Tibial nerve (tissue), 4 donors: ENCODE measurements at regions not wholly inside any gene's neighbourhood (a gene's known extent, or its start where the extent isn't known, plus 50 kb on each side); places are given as distances from the start of the nearest gene placed in this dataset.

ENCODE experiments used
- DNase-seq, 2 donors: peaks; one replicate each; pipeline ENCODE4 v3.0.0-alpha.2; 2019; ENCODE audit warnings: low spot score in 2 of 2
- H3K27ac ChIP-seq, 4 donors: fragments of 200-600 bp; sonication (generic) in 3 of 4; one replicate each; pipeline ENCODE4 v1.5.1; 2017 to 2019; ENCODE audit warnings: mild to moderate bottlenecking in 1 of 4
- H3K27me3 ChIP-seq, 2 donors: fragments of 200-600 bp; sonication (generic) in 1 of 2; one replicate each; pipeline versions ENCODE4 v1.5.1 to v1.6.0; 2017 to 2019
- H3K36me3 ChIP-seq, 3 donors: fragments of 200-600 bp; sonication (generic); one replicate each; pipeline ENCODE4 v1.5.1; 2018 to 2019
- H3K4me1 ChIP-seq, 4 donors: fragments of 200-600 bp; sonication (generic) in 3 of 4; one replicate each; pipeline ENCODE4 v1.5.1; 2017 to 2019
- H3K4me3 ChIP-seq, 4 donors: fragments of 200-600 bp; sonication (generic) in 3 of 4; one replicate each; pipeline ENCODE4 v1.5.1; 2017 to 2019; ENCODE audit warnings: mild to moderate bottlenecking in 1 of 4, moderate library complexity in 1 of 4
- H3K9me3 ChIP-seq, 4 donors: fragments of 200-600 bp; sonication (generic) in 3 of 4; one replicate each; pipeline ENCODE4 v1.5.1; 2017 to 2019
- EP300 ChIP-seq, 2 donors: sonication (generic); formaldehyde crosslinking; IDR thresholded peaks; one replicate each; pipeline ENCODE4 v1.6.1; 2017; ENCODE audit warnings: antibody characterized with exemption in 2 of 2, mild to moderate bottlenecking in 1 of 2
- POLR2A ChIP-seq, 2 donors: fragments of 450-650 bp; IDR thresholded peaks; one replicate each; pipeline ENCODE4 v1.6.1; 2017; ENCODE audit warnings: antibody characterized with exemption in 2 of 2, mild to moderate bottlenecking in 2 of 2, moderate library complexity in 2 of 2
- WGBS, 2 donors: methylation state at CpG; one replicate each; pipeline ENCODE4 v1.1.5; 2018; 5-methylcytosine and 5-hydroxymethylcytosine counted together
- TF ChIP-seq, protein P1 (sequence below), 5 experiments: fragments of 200-600 bp in 3 of 5; fragments of 450-650 bp in 2 of 5; sonication (generic) in 3 of 5; IDR thresholded peaks; one replicate each; pipeline ENCODE4 v1.5.1; 2016 to 2019; ENCODE audit warnings: antibody characterized with exemption in 5 of 5, mild to moderate bottlenecking in 3 of 5, moderate library complexity in 2 of 5

DNA sequence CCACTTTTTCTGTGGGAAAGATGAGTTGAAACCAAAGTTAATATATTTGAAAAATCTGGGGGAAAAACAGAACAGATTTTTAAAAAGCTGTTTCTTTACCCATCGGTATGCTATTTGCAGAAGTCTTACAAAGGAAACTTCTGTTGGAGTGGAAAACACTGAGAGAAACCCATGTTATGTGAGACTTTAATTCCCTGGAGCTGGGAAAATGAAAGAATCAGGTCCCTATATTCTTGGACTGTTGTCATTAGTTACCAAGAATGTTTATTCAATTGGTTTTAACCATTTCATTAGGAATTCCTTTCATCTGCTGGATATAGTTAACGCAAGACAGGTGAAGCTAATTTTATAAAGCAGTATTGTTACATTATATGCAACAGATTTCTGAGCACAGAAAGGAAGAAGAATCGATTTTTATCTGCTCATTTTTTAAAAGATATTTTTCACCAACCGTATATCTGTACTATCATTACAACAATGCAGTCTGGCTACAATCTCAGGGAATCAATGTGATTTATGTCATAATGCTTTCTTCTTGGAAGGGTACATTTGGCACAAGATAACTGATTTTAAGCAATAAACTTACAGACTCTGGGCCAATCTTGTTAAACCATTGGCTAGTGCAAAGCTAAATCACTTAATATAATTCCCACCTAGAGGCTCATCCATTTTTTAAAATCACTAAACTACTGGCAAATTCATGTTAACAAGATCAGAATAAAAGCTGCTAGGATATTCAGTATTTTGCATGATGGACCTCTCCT, 170.0 kb downstream of the MOXD1 start:
- Histone ChIP-seq H3K4me1 (peaks cover 0 to 5% (median 0%) of the 10 kb centered on the region in 4 donors), H3K9me3 (no peaks in the 10 kb centered on the region), H3K27ac (no peak overlapping the region), H3K36me3 (no peaks in the 10 kb centered on the region), H3K4me3 (no peak overlapping the region), H3K27me3 (no peaks in the 10 kb centered on the region)
- DNase-seq: no peak
- 61 to 62% methylated on average over 4 of the region's 4 CpGs for WGBS, 2 donors
- TF ChIP-seq, protein P1, sequence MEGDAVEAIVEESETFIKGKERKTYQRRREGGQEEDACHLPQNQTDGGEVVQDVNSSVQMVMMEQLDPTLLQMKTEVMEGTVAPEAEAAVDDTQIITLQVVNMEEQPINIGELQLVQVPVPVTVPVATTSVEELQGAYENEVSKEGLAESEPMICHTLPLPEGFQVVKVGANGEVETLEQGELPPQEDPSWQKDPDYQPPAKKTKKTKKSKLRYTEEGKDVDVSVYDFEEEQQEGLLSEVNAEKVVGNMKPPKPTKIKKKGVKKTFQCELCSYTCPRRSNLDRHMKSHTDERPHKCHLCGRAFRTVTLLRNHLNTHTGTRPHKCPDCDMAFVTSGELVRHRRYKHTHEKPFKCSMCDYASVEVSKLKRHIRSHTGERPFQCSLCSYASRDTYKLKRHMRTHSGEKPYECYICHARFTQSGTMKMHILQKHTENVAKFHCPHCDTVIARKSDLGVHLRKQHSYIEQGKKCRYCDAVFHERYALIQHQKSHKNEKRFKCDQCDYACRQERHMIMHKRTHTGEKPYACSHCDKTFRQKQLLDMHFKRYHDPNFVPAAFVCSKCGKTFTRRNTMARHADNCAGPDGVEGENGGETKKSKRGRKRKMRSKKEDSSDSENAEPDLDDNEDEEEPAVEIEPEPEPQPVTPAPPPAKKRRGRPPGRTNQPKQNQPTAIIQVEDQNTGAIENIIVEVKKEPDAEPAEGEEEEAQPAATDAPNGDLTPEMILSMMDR (IDR thresholded peaks at IDR 0.05): no peak
- TF ChIP-seq POLR2A (IDR thresholded peaks at IDR 0.05): no peak
- TF ChIP-seq EP300 (IDR thresholded peaks at IDR 0.05): no peak

DNA sequence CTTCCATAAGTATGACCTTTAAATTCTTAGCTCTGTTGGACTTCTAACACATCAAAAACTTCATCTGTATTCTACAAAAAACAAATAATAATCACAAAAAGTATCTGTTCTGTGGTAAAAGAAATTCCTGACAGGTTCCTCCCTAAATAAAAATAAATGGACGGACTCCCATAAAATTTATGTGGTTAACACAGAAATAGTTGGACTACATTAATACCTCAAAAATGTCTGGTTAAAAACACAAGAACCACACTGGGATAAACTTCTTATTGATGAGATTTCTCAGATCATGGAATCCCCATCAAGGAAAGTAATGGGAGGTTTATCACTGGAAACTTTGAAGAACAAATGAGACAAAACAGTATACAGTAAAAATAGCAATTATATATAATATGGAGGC, 172.4 kb downstream of the MOXD1 start:
- Histone ChIP-seq H3K27me3 (no peaks in the 10 kb centered on the region), H3K27ac (no peak overlapping the region), H3K9me3 (peaks cover 0 to 7% (median 0%) of the 10 kb centered on the region in 4 donors), H3K4me1 (peaks cover 0 to 5% (median 0%) of the 10 kb centered on the region in 4 donors), H3K4me3 (no peak overlapping the region), H3K36me3 (no peaks in the 10 kb centered on the region)
- WGBS, 2 donors: 63% methylated on average over 1 of the region's 1 CpG
- no peak for DNase-seq
- TF ChIP-seq, protein P1 (IDR thresholded peaks at IDR 0.05): no peak
- TF ChIP-seq POLR2A (IDR thresholded peaks at IDR 0.05): no peak
- TF ChIP-seq EP300 (IDR thresholded peaks at IDR 0.05): no peak

DNA sequence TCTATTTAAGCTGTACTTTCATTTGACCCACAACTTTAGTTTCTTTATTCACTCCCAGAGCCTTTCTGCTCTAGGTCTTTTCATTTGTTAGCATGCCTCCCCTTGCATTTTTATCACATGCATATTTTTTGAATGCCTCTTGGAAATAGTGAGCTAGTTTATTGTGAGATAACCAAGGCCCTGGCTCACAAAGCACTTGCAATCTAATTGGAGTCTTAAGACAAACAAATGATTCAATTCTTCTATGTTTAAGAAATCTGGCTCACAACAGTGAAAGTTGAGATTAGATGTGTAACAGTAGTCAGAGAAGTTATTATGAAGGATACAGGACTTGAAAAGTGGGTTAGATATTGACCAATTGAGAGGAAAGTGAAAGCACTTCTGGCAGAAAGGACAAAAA, 173.4 kb downstream of the MOXD1 start:
- H3K4me3 ChIP-seq: no peak overlapping the region
- no peaks in the 10 kb centered on the region for H3K36me3 ChIP-seq
- no peak overlapping the region for H3K27ac ChIP-seq
- peaks cover 0 to 7% (median 0%) of the 10 kb centered on the region in 4 donors for H3K9me3 ChIP-seq
- TF ChIP-seq POLR2A (IDR thresholded peaks at IDR 0.05) (no peak), EP300 (IDR thresholded peaks at IDR 0.05) (no peak)
- TF ChIP-seq, protein P1 (IDR thresholded peaks at IDR 0.05): no peak
- H3K4me1 ChIP-seq: peaks cover 0 to 5% (median 0%) of the 10 kb centered on the region in 4 donors
- no peaks in the 10 kb centered on the region for H3K27me3 ChIP-seq
- DNase-seq: no peak

DNA sequence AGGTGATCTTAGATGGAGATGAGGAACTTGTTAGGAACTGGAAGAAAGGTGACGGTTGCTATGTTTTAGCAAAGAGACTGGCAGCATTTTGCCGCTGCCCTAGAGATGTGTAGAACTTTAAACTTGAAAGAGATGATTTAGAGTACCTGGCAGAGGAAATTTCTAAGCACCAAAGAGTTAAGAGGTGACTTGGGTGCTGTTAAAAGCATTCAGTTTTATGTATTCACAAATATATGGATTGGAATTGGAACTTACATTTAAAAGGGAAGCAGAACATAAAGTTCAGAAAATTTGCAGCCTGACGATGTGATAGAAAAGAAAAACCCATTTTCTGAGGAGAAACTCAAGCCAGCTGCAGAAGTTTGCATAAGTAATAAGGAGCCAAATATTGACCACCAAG, 176.3 kb downstream of the MOXD1 start:
- H3K4me3 ChIP-seq: no peak overlapping the region

DNA sequence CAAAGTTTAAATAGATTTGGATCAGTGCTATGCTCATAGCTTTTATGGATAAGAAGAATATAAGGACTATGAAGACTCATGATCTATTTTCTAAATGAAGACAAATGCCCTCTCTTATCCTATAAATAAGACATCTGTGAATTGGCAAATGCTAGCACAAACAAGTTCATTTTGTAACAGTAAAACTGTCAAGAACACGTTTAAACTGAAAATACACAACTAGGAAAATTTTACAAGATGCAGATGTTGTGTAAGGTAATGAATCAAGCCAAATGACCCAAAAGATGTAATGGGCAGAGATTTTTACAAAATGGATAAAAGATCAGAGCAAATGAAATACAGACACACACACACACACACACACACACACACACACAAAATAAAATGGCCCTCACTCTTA, 180.5 kb downstream of the MOXD1 start:
- Histone ChIP-seq H3K27me3 (no peaks in the 10 kb centered on the region), H3K4me1 (no peaks in the 10 kb centered on the region), H3K36me3 (no peaks in the 10 kb centered on the region), H3K9me3 (peaks cover 0 to 7% (median 0%) of the 10 kb centered on the region in 4 donors), H3K4me3 (no peak overlapping the region), H3K27ac (no peak overlapping the region)
- WGBS, 2 donors: 39 to 44% methylated on average over 1 of the region's 1 CpG
- no peak for TF ChIP-seq EP300 (IDR thresholded peaks at IDR 0.05)
- TF ChIP-seq POLR2A (IDR thresholded peaks at IDR 0.05): no peak
- TF ChIP-seq, protein P1 (IDR thresholded peaks at IDR 0.05): no peak
- no peak for DNase-seq

More for the DNA sequence above, 176.3 kb downstream of the MOXD1 start:
- Histone ChIP-seq H3K36me3 (no peaks in the 10 kb centered on the region), H3K27ac (no peak overlapping the region), H3K4me1 (peaks cover 0 to 5% (median 0%) of the 10 kb centered on the region in 4 donors), H3K27me3 (no peaks in the 10 kb centered on the region), H3K9me3 (peaks cover 0 to 7% (median 0%) of the 10 kb centered on the region in 4 donors)
- 32 to 92% methylated on average over 3 of the region's 3 CpGs for WGBS, 2 donors
- no peak for DNase-seq
- no peak for TF ChIP-seq POLR2A (IDR thresholded peaks at IDR 0.05)
- TF ChIP-seq, protein P1 (IDR thresholded peaks at IDR 0.05): no peak
- no peak for TF ChIP-seq EP300 (IDR thresholded peaks at IDR 0.05)
